ENCODE measurements at regions not wholly inside any gene's neighbourhood (a gene's known extent, or its start where the extent isn't known, plus 50 kb on each side); places are given as distances from the start of the nearest gene placed in this dataset.
"Not testable (repeated sequence)": the region's sequence is repeated elsewhere in the genome, so short reads cannot be mapped to it uniquely, and the experiment has no call there.

DNA sequence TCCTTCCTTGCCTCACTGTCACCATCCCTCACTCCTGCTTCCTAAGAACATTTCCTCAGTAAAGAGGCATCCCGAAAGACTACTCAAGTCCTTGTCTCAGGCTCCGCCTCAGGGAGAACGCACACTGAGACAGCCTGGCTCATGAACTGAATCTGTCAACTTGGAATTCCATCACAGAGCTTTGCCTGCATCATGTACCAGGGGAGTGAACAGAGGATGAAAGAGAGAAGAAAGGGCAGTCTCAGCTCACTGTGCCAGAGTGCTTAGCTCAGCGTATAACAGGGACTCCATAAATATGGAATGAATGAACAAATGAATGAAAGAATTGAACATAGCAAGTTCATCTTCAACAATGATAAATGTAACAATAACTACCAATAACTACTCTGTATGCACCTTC, 68.7 kb upstream of the SLC1A3 start:
- WGBS, 2 donors = 82 to 89% methylated on average over 4 of the region's 4 CpGs
- TF ChIP-seq POLR2A (IDR thresholded peaks at IDR 0.05) (no peak), CTCF (IDR thresholded peaks at IDR 0.05) (no peak)
- intact Hi-C loops (cut with DNase I; ENCODE audit: low total_unique reads) = no loop called here
- H3K4me3 ChIP-seq (ENCODE audit: low read depth, poor library complexity, severe bottlenecking) = no peak overlapping the region
- no peak for DNase-seq (ENCODE audit: low spot score in 2 of 2)

GRCh38 chr5:36552651-36553393, 53.6 kb upstream of the SLC1A3 start:
- no peak for DNase-seq (ENCODE audit: low spot score in 2 of 2)
- WGBS, 2 donors = 47 to 51% methylated on average over 8 of the region's 8 CpGs
- intact Hi-C loops (cut with DNase I; ENCODE audit: low total_unique reads) = no loop called here
- no peak overlapping the region for H3K4me3 ChIP-seq (ENCODE audit: low read depth, poor library complexity, severe bottlenecking)
- TF ChIP-seq POLR2A (IDR thresholded peaks at IDR 0.05) (no peak), CTCF (IDR thresholded peaks at IDR 0.05) (no peak)

DNA sequence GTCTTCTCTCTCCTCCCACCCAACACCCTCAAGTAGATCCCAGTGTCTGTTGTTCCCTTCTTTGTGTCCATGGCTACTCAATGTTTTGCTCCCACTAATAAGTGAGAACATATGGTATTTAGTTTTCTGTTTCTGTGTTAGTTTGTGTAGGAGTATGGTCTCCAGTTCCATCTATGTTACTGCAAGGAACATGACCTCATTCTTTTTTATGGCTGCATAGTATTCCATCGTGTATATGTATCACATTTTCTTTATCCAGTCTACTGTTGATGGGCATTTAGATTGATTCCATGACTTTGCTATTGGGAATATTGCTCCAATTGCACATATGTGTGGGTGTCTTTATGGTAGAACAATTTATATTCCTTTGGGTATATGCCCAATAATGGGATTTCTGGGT, 51.4 kb upstream of the SLC1A3 start:
- WGBS, 2 donors = 89 to 100% methylated on average over 1 of the region's 1 CpG

More for the DNA sequence above, 51.4 kb upstream of the SLC1A3 start:
- DNase-seq (ENCODE audit: low spot score in 2 of 2); intact Hi-C loops (cut with DNase I; ENCODE audit: low total_unique reads); H3K4me3 ChIP-seq (ENCODE audit: low read depth, poor library complexity, severe bottlenecking): not testable (repeated sequence)

Data from lower leg skin (tissue), 4 donors.